Embryonic facial prominence (tissue), 1 donor: ENCODE measurements at regions not wholly inside any gene's neighbourhood (a gene's known extent, or its start where the extent isn't known, plus 50 kb on each side); places are given as distances from the start of the nearest gene placed in this dataset.
"Not testable (repeated sequence)": the region's sequence is repeated elsewhere in the genome, so short reads cannot be mapped to it uniquely, and the experiment has no call there.

ENCODE experiments used
- DNase-seq: peaks from one replicate; pipeline ENCODE4 v3.0.0-alpha.2; 2016; ENCODE audit errors: extremely low spot score

DNA sequence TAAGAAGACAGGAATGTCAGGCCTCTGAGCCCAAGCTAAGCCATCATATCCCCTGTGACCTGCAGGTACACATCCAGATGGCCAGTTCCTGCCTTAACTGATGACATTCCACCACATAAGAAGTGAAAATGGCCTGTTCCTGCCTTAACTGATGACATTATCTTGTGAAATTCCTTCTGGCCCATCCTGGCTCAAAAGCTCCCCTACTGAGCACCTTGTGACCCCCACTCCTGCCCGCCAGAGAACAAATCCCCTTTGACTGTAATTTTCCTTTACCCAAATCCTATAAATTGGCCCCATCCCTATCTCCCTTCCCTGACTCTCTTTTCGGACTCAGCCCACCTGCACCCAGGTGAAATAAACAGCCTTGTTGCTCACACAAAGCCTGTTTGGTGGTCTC is 537.2 kb upstream of the CRIM1 start:
- not testable (repeated sequence) for DNase-seq

DNA sequence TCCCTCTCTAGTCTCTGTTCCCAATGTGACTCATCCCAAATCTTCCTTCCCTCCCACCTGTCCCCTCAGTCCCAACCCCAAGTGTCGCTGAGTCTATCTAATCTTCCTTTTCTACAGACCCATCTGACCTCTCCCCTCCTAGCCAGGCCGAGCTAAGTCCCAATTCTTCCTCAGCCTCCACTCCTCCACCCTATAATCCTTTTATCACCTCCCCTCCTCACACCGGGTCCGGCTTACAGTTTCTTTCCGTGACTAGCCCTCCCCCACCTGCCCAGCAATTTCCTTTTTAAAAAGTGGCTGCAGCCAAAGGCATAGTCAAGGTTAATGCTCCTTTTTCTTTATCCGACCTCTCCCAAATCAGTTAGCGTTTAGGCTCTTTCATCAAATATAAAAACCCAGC is 541.0 kb upstream of the CRIM1 start:
- not testable (repeated sequence) for DNase-seq

DNA sequence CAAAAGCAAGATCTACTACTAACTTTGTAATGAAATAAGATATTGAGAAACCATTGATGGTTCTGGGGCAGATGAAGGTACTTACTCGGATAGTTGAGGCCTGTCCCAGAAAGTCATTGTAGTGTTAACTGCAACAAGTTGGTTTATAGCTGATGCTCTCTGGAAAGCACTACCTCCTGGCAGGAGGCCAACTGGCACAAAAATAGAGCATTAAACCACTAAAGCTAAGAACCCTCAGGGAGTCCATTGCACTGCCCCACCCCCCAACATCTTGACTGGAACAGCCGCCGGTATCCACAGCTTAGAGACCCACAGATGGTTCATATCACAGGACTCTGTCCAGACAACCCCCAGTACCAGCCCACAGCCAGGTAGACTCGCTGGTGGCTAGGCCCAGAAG is 552.5 kb upstream of the CRIM1 start:
- DNase-seq, result no peak

DNA sequence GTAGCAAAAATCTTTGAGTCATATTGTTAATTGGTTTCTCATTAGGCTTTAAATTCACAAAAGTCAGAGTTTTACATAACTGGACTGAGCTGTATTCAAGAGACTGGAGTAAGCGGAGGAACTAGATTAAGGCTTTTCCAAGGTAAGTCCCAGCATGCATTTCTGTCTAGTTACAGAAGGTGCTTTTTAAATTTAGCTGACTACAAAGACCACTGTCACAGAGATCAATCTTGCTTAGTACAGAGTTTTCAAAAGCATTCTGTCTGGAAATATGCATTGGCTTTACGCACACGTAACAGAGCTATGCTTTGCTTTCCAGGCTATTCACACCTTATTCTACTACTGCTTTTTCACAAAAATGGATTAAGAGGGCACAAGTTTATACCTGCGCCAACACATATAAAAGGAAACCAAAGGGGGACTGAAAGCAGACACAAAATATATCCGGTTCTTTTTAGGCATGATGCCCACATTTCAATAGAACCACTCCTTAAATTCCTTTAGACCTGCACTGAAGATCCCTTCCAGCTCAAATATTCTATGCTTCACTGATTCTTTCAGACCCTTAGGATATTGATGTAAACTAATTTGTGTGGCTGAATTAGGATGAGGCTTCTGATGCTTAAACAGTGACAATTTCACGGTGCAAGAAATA is 560.7 kb upstream of the CRIM1 start:
- peak; percentile 7 for DNase-seq

DNA sequence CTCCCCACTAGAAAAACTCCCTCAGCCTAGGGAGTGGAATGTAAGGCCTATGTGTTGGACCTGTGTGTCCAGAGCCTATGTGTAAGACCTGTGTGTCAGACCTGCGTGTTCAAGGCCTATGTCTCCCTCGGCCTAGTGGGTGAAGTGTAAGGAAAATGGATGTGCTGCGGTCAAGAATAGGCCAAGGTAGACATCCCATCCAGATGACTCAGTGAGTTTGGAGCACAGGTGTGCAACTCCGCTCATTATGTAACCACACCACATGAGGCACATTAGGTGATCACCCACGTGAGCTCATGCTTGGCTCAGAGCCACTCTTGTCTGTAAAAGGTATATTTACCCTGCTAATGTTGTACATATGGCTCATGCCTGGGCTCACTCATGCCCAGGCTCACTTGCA is 565.3 kb upstream of the CRIM1 start:
- no peak for DNase-seq

- no peak for DNase-seq
Measured at GRCh38 chr2:35788543-35788942, 567.0 kb upstream of the CRIM1 start.

- no peak for DNase-seq
Measured at GRCh38 chr2:35787302-35788031, 568.1 kb upstream of the CRIM1 start.

DNA sequence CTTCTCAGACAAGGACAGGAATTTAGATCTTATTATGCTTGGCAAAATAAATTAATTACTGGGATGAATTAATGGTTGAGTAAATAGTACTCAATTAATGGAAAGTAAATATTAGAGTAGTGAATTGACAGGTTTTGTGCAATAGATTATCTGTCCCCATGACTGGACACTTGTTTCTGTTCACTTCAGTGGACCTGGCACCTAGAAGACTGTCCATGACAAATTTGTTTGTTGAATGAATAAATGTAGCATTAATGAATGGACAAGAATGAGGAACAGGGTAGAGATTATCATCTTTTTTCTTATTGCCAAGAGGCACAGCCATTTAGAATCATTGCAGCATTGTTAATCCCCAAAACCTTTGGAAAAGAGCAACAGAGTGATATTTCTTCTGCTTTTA is 570.0 kb upstream of the CRIM1 start:
- DNase-seq, result no peak

GRCh38 chr2:35784777-35785176 is 570.8 kb upstream of the CRIM1 start:
- no peak for DNase-seq

DNA sequence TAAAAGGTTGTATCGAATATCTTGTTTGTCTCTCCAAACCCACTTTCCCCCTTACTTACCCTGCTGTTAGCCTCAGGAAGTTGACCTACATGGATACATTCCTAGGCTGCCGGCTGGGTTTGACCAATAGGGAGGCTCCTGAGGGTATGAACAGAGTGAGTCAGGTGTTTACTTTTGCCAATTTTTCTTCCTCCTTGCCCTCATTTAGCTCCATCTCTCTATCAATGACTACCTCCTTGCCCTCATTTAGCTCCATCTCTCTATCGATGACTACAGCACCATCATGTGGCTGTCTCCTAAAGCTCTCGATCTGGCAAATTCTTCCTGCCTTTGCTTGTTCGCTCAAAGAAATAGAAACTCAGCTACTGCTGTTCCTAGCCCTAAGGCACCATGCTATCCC is 571.9 kb upstream of the CRIM1 start:
- no peak for DNase-seq

GRCh38 chr2:35741556-35741955 is 614.0 kb upstream of the CRIM1 start:
- no peak for DNase-seq

GRCh38 chr2:35731674-35732073 is 623.9 kb upstream of the CRIM1 start:
- no peak for DNase-seq

DNA sequence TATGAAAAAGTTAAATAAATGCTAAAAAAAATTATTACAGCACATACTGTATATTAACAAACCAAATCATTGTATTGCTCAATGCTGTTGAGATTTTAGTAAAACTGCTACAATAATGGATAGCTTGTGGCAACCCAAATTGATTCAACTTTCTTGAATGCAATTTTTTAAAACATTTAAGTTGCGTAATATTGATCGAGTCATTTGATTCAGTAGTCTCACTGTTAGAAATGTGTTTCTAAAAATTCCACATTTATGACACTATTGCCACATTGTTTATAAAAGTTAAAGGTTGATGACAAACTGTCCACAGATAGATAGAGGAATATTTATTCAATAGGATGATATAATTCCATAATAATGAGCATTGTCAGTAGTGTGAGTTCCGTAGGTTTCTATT is 640.7 kb upstream of the CRIM1 start:
- DNase-seq, result no peak

DNA sequence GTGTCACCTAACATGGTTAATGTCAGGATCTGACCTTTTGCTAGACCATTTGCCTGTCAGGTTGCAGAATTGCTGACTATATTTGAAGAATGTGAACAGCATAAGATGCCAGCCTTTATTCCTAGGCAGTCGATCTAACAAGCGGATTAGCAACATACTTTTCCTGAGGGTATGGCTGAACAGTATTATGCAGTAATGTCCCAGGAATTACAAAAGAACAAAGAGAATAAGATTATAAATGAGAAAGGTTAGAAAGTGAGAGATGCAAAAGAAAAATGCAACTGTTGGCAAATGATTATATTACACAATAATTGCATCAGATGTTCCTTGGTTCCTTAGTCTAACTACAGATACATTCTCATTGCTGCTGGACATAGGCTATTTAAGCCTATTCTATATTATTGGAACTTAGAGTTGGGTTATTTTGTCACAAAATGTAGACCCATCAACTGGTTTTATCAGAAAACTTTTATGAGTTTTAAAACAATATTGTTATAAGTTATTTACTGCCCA is 647.1 kb upstream of the CRIM1 start:
- no peak for DNase-seq

- DNase-seq, result no peak
Measured at GRCh38 chr2:35688309-35688708, 667.3 kb upstream of the CRIM1 start.

GRCh38 chr2:35651688-35652323 is 703.8 kb upstream of the CRIM1 start:
- no peak for DNase-seq

GRCh38 chr2:35614640-35615039 is 740.9 kb upstream of the CRIM1 start:
- no peak for DNase-seq

DNA sequence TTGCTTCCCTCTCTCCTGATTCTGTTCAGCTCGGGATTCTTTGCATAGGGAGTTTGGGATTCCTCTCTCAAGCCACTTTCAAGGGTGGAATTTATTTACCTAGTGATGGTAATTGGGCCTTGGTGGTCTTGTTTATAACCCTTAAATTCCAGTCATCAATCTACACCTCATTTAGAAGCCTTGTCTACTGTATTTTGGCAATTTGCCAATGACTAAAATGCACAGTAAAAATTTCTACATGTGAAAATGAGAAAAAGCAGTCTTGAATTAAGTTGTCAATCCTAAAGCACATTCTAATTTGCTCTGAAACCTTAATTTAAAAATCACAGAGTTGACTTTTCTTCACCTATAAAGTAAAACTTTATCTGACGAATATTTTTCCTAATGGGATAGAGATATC is 749.2 kb upstream of the CRIM1 start:
- no peak for DNase-seq

DNA sequence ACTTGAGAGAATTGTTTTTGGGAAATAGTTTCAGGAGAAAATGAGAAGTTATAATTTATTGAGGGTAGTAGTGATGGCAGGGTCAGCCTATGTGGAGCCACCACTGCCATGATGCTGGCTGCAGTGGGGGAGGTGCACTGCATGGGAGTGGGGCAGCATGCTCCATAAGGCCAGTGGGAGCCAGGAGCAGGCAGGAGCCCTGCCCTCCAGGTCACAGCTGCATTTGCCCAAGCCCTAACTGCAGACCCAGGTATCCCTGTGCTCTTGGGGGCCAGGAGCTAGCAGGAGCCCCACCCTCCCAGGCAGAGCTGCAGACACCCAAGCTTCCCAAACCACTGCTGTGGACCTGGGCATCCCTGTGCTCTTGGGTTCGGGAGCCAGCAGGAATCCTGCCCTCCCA is 757.3 kb upstream of the CRIM1 start:
- DNase-seq, result no peak

DNA sequence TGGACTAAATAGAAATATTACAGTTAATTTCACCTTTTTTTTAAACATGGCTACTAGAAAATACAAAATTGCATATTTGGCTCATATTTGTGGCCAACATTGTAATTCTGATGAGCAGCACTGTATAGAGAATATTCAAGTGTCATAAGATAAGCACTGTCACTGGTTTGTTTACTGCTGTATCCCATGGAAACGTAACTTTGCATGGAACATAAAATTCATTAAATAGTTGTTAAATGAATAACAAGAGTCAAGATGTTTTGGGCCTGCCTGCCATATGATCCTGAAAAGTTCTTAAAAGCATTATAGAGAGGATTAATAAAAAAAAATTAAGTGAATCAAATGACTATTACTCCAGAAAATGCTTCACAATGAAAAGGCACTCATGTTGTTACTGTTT is 763.7 kb upstream of the CRIM1 start:
- DNase-seq, result no peak

GRCh38 chr2:35585972-35586371 is 769.6 kb upstream of the CRIM1 start:
- no peak for DNase-seq

GRCh38 chr2:35582637-35583036 is 772.9 kb upstream of the CRIM1 start:
- no peak for DNase-seq

- DNase-seq, result no peak
Measured at GRCh38 chr2:35580956-35581355, 774.6 kb upstream of the CRIM1 start.
